Activated naive CD4-positive, alpha-beta T cell treated with anti-CD3 and anti-CD28 coated beads, Interleukin-2, amount 10 ng/mL, durations not matched to agents 7 days and 5 days (primary cell): ENCODE measurements at regions not wholly inside any gene's neighbourhood (a gene's known extent, or its start where the extent isn't known, plus 50 kb on each side); places are given as distances from the start of the nearest gene placed in this dataset.
"Not testable (repeated sequence)": the region's sequence is repeated elsewhere in the genome, so short reads cannot be mapped to it uniquely, and the experiment has no call there.

ENCODE experiments used
- CTCF ChIA-PET: fragments of 350-600 bp; sonication (Branson Sonifier 250); formaldehyde crosslinking; loops from one replicate; lab custom pipeline; 2021; ENCODE audit warnings: antibody characterized with exemption; lab: Charles Lee
- DNase-seq: peaks from one replicate; pipeline ENCODE4 v3.0.0-alpha.2; 2020
- H3K27ac Mint-ChIP-seq: one replicate; pipeline ENCODE4 v1.8.0; 2021; ENCODE audit warnings: mild to moderate bottlenecking, moderate library complexity, mixed read lengths
- H3K27me3 Mint-ChIP-seq: one replicate; pipeline ENCODE4 v1.8.0; 2021; ENCODE audit warnings: mild to moderate bottlenecking, mixed read lengths
- H3K36me3 Mint-ChIP-seq: one replicate; pipeline ENCODE4 v1.8.0; 2021; ENCODE audit warnings: mixed read lengths
- H3K4me1 Mint-ChIP-seq: one replicate; pipeline ENCODE4 v1.8.0; 2021; ENCODE audit warnings: mixed read lengths
- H3K4me3 Mint-ChIP-seq: one replicate; pipeline ENCODE4 v1.8.0; 2021; ENCODE audit warnings: mild to moderate bottlenecking, moderate library complexity, mixed read lengths
- H3K9me3 Mint-ChIP-seq: one replicate; pipeline ENCODE4 v1.8.0; 2021; ENCODE audit warnings: mixed read lengths

DNA sequence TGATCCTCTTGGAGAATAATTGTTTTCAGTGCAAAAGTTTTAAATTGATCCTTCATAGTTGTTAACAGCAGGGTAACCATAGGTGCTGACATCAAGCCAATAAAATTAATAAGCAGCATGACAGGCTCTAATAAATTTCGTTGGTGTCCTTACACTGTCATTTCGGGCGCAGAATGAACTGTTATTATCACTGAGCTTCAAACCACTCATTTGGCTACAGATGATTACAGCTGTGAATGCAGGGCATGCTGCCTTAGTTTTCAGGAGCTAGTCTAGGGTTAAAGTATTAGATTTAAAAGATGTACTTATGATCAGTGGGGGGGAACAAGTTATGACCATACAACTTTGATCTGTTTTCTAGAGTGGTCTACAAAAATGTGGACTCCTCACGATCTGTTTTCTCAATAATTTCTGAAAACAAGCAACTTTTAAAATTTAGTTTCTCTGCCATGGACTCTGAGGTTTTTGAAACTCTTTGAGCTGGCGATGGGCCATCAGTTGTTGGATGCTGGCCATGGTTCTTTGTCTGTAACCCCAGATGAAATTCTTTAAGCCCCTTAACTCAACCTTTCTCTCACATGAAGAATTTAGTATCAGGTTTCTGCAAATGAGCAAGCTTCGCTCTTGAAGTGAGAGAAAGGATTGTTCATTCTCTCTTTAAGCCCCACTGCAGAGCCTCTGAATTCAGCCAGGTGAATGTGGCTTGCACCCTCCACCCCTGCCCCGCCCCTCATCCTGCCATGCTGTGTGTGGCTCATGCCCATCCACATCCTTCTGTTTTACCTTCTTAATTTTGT lies 99.1 kb upstream of the MTHFD1L start:
- H3K36me3 Mint-ChIP-seq, result no peaks in the 10 kb centered on the region
- no peaks in the 10 kb centered on the region for H3K27me3 Mint-ChIP-seq
- CTCF ChIA-PET, result no interaction called here
- no peak for DNase-seq
- no peaks in the 10 kb centered on the region for H3K4me1 Mint-ChIP-seq
- H3K4me3 Mint-ChIP-seq, result no peak overlapping the region
- no peak overlapping the region for H3K27ac Mint-ChIP-seq
- H3K9me3 Mint-ChIP-seq, result no peaks in the 10 kb centered on the region

DNA sequence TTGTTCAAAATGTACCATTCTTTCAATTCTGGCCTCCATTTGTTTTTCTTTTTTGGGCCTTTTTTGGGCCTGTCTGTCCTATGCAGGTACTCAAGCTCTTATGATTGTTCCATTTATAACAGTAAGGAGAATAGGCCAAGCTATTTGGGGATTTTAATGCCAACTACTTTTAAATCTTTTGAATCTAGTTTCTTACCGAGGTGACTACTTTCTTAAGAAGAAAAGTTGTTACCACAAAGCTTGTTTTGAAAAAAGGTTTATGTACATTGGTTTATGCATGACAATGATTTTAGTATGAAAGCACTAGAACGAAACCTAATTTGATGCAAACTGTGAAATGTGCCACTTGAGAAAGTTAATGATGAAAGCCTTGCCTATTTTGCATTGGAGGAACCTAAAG lies 98.3 kb upstream of the MTHFD1L start:
- DNase-seq, result no peak
- Mint-ChIP-seq H3K27ac (no peak overlapping the region), H3K4me1 (no peaks in the 10 kb centered on the region), H3K4me3 (no peak overlapping the region), H3K36me3 (no peaks in the 10 kb centered on the region), H3K27me3 (no peaks in the 10 kb centered on the region), H3K9me3 (no peaks in the 10 kb centered on the region)
- CTCF ChIA-PET, result no interaction called here

DNA sequence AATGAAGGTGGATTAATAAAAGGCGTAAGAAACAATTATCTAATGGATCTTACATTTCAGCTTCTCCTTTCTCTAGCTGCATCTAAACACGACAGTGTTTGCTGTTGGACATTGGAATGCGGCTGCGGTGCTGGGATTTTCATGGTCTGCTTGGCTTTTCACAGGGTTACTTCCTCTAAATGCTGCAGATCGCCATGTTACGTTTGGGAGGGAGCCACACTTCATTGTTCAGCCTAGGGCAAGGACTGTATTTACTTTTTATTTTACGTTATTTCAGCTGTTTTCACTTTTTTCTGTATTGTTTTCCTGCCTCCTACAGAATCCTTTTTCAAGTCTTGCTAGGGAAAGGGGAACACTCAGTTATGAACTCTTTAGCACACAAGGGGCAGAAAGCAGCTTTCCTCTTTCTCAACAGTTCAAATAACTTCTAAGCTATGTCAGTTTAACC lies 97.9 kb upstream of the MTHFD1L start:
- Mint-ChIP-seq H3K4me3 (no peak overlapping the region), H3K27ac (no peak overlapping the region), H3K9me3 (no peaks in the 10 kb centered on the region), H3K36me3 (no peaks in the 10 kb centered on the region), H3K27me3 (no peaks in the 10 kb centered on the region), H3K4me1 (no peaks in the 10 kb centered on the region)
- CTCF ChIA-PET, result no interaction called here
- no peak for DNase-seq

DNA sequence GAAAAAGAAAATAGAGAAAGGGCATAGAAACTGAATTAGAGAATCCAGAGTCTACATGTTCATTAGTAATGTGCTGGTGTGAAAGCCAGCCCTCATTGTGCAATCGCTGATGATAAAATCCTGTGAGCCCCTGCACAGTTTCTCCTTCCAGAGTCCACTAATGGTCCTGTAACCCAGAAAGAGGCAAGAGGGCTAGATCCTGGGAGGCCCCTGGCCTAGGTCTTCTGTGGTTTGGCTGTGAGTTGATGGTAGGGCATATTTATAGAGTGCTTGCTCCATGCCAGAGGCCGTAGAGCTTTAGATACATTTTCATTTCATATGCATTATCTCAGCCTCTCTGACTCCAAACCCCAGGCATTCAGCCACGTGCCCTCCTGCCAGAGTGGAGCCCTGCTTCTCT lies 94.9 kb upstream of the MTHFD1L start:
- Mint-ChIP-seq H3K4me1 (no peaks in the 10 kb centered on the region), H3K36me3 (no peaks in the 10 kb centered on the region), H3K9me3 (peaks cover 5% of the 10 kb centered on the region), H3K4me3 (no peak overlapping the region), H3K27ac (no peak overlapping the region), H3K27me3 (no peaks in the 10 kb centered on the region)
- no peak for DNase-seq
- CTCF ChIA-PET, result no interaction called here

DNA sequence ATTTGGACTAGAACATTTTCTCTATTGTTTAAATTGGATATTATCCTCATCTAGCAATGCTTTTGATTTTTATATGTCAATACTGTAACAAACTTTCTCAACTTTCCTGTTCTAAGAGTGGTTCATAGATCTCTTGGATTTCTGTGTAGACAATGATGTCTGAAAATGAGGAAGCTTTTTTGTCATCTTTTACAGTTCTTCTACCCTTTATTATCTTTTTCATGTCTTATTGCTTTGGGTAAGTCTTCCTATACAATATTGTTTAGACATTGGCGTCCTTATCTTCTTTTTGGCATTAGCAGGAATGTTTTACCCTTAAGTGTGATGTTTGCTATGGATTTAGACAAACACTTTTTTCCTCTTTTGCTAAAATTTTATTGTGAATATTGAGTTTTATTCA lies 91.5 kb upstream of the MTHFD1L start:
- no peak overlapping the region for H3K4me3 Mint-ChIP-seq
- CTCF ChIA-PET, result no interaction called here

DNA sequence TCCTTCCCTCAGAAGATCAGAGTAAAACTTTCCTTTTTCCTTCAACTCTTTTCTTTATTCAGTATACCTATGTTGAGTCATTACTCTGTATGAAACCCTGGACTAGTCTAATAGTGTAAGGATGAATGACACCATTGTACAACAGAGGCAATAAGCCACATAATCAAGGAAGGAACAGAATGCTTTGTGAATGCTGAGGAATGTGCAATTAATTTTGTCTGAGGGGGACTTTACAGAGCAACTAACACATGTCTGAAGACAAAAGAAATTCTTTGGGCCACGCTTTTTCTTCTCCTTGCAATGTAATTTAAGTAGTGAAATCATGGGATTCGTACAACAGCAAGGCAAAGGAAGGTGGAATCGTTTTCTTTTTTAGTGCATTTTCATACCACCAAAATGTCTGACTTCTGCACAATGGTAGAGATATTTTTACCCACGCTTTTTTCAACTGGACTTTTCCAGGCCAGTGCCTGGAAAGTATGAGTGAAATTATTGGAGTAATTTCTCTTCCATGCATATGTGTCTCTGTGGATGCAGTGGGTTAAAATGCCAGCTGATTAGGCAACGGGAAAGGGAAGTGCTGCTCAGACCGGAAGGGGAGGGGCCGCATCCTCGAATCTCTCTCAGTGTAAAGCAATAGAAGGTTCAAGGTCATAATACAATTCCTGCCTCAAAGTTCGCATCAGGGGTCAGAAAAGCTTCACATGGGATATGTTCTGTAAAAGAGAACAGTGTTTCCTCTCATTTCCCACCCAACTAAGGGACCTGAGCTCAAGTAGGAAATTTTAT lies 89.9 kb upstream of the MTHFD1L start:
- H3K36me3 Mint-ChIP-seq, result no peaks in the 10 kb centered on the region
- no peak for DNase-seq
- no peak overlapping the region for H3K4me3 Mint-ChIP-seq
- no peak overlapping the region for H3K27ac Mint-ChIP-seq
- H3K9me3 Mint-ChIP-seq, result peaks cover 14% of the 10 kb centered on the region
- CTCF ChIA-PET, result no interaction called here
- H3K4me1 Mint-ChIP-seq, result no peaks in the 10 kb centered on the region
- no peaks in the 10 kb centered on the region for H3K27me3 Mint-ChIP-seq

More for the DNA sequence above, 91.5 kb upstream of the MTHFD1L start:
- Mint-ChIP-seq H3K27me3 (no peaks in the 10 kb centered on the region), H3K36me3 (no peaks in the 10 kb centered on the region), H3K4me1 (no peaks in the 10 kb centered on the region), H3K9me3 (peaks cover 14% of the 10 kb centered on the region), H3K27ac (no peak overlapping the region)
- no peak for DNase-seq

DNA sequence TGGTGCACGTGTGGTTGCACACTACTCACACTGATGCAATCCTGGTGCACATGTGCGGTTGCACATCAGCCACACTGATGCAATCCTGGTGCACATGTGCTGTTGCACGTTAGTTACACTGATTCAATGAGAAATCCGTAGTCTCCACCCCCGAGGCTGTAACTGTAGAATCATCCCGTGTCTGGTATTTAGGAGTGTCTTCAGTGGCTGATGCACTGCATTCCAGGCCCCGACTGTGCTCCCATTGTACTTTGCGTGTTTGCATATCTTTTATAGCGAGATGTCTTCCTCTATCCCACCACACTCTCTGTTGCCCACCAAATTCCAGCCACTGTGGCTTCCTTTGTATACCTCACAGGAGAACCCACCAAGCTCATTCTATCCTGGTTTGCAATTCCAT lies 87.8 kb upstream of the MTHFD1L start:
- H3K4me1 Mint-ChIP-seq, result no peaks in the 10 kb centered on the region
- no peaks in the 10 kb centered on the region for H3K36me3 Mint-ChIP-seq
- CTCF ChIA-PET, result no interaction called here
- no peak for DNase-seq
- no peak overlapping the region for H3K4me3 Mint-ChIP-seq
- H3K9me3 Mint-ChIP-seq, result peaks cover 14% of the 10 kb centered on the region
- no peaks in the 10 kb centered on the region for H3K27me3 Mint-ChIP-seq
- H3K27ac Mint-ChIP-seq, result no peak overlapping the region

DNA sequence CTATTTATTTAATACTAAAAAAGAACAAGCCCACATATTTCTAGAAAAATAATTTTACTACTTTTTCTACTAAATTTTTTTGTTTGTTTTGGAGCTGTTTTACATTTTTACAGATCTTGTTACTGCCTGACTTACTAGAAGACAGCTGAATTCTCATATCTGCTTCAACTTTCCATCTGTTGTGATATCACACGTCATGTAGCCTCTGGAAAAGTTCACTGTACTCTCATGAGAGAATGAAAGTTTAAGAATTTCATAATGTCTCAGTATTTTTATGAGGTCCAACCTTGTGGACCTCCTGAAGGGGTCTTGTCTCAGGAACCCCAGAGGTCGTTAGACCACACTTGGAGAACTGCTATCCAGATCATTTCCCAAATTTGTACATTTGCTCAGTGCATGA lies 81.7 kb upstream of the MTHFD1L start:
- Mint-ChIP-seq H3K4me1 (no peaks in the 10 kb centered on the region), H3K36me3 (no peaks in the 10 kb centered on the region), H3K27me3 (peaks cover 4% of the 10 kb centered on the region), H3K9me3 (no peaks in the 10 kb centered on the region), H3K27ac (no peak overlapping the region), H3K4me3 (no peak overlapping the region)
- CTCF ChIA-PET, result interaction anchor here (0.6 kb wide), 1 partner anchor 131 kb away, joined by 3 read pairs; no protein-coding TSS in a partner anchor
- no peak for DNase-seq

DNA sequence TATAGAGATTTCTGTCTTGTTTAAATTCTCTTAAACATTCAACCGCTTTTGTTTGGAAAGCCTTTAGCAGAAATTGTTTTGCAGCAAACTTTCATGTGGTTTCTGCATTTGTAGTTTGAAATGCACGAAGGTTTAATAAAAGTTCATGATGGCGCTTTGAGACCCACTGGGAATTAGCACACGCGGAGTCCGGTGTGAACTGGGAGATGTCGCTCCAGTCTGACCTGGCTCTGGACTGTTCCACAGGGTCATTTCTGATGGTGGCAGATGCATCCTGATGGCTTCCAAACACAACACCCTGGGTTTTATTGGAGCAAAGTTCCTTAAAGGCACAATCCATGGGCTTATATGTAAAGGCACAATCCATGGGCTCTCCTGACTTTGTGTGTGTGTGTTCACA lies 78.1 kb upstream of the MTHFD1L start:
- CTCF ChIA-PET, result no interaction called here
- Mint-ChIP-seq H3K9me3 (no peaks in the 10 kb centered on the region), H3K27me3 (peaks cover 4% of the 10 kb centered on the region), H3K36me3 (no peaks in the 10 kb centered on the region), H3K4me3 (no peak overlapping the region), H3K4me1 (no peaks in the 10 kb centered on the region), H3K27ac (no peak overlapping the region)
- DNase-seq, result no peak

DNA sequence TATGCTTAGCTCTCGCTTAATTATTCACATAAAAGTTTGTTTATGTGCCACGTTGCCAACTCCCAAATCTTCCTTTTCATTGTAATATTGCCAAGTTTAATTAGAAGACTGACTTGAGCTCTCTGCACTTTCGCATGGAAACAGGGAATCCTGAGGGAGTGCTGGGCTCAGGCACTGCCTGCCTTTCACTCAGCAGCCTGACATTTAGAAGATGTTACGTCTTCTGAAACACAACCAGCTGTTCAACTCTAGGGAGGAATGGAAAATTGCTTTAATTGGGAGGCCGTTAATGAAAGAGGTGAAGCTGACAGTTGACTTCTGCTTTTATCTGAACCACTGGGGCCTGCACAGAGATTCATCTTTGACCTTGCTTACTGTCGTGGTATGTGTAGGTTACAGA lies 77.4 kb upstream of the MTHFD1L start:
- H3K36me3 Mint-ChIP-seq, result no peaks in the 10 kb centered on the region
- CTCF ChIA-PET, result no interaction called here
- no peak for DNase-seq
- no peak overlapping the region for H3K27ac Mint-ChIP-seq
- no peaks in the 10 kb centered on the region for H3K9me3 Mint-ChIP-seq
- H3K4me3 Mint-ChIP-seq, result no peak overlapping the region
- no peaks in the 10 kb centered on the region for H3K4me1 Mint-ChIP-seq
- peaks cover 4% of the 10 kb centered on the region for H3K27me3 Mint-ChIP-seq

DNA sequence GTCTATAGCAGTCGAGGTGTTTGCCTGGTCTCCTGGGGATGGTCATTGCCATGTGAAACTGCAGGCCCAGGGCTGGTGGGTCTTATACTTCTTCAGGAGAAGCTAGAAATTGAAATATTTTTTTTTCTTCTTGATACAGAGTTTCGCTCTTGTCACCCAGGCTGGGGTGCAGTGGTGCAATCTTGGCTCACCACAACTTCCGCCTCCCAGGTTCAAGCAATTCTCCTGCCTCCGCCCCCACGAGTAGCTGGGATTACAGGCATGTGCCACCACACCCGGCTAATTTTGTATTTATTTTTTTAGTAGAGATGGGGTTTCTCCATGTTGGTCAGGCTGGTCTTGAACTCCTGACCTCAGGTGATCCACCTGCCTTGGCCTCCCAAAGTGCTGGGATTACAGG lies 75.6 kb upstream of the MTHFD1L start:
- H3K27me3 Mint-ChIP-seq, H3K27ac Mint-ChIP-seq, H3K4me1 Mint-ChIP-seq, CTCF ChIA-PET, H3K36me3 Mint-ChIP-seq, H3K9me3 Mint-ChIP-seq, DNase-seq, H3K4me3 Mint-ChIP-seq: not testable (repeated sequence)

DNA sequence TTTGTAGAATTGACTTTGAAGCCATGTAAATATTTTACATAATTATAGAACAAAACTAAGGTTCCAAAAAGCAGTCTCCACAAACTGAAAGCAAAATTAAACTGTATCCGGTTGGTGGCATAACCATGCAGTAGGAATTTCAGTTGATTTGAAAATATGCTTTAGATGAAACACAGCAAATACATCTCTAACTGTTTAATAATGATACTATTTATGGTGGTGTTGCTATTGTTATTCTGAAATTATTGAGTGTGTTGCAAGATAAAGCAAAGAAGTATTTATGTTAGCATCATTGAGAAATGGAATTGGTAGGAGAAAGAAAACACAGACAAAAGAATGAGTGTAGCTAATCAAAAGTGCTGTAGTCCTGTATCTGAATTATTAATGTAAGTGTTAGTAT lies 73.8 kb upstream of the MTHFD1L start:
- CTCF ChIA-PET, result no interaction called here

DNA sequence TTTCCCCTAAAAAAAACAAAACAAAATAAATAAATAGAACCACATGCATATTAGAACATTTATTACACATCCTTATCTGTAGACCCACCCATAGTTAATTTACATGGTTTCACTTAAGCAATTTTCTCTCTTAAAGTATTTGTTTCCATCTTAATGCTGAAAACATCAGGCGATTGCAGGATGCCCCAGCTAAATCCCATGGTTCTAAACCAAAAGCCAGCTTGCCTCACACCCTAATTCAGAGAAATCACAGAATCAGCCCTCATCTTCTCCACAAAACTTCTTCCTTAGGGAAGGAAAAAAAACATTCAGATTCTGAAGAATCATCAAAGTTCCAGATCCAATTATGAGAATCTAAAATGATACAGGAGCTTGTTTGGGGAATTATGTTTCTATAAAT lies 67.6 kb upstream of the MTHFD1L start:
- Mint-ChIP-seq H3K4me1 (no peaks in the 10 kb centered on the region), H3K36me3 (no peaks in the 10 kb centered on the region), H3K27ac (no peak overlapping the region), H3K9me3 (no peaks in the 10 kb centered on the region), H3K4me3 (no peak overlapping the region), H3K27me3 (peaks cover 8% of the 10 kb centered on the region)
- no peak for DNase-seq
- CTCF ChIA-PET, result interaction anchor here (1.7 kb wide), 1 partner anchor 17 kb away, joined by 5 read pairs; no protein-coding TSS in a partner anchor

More for the DNA sequence above, 73.8 kb upstream of the MTHFD1L start:
- Mint-ChIP-seq H3K27ac (no peak overlapping the region), H3K4me1 (no peaks in the 10 kb centered on the region), H3K27me3 (peaks cover under 1% of the 10 kb centered on the region), H3K9me3 (no peaks in the 10 kb centered on the region), H3K36me3 (no peaks in the 10 kb centered on the region), H3K4me3 (no peak overlapping the region)
- no peak for DNase-seq

DNA sequence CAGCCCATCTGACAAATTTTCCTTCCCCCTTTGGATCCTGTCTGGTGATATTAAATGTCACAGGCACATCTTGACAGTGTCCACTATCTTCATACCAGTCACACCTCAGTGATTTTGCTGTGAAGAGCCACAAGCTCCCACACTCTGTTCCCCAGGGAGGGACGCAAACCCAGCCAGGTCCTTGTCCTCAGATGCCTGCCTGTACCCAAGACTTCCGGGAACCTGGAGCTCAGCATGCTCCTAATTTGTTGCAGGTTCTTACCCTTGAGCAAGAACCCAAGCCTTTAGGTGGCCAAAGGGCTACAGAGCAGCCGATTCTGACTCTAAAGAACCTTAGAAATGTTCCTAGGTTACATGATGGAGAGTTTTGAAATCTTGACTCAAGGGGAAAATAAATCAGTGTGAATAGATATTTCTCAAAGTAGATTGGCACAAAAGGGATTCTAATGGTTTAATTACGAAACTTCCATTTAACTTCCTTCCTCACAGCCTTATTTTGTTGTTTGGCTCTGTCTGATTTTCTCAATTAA lies 66.2 kb upstream of the MTHFD1L start:
- H3K27me3 Mint-ChIP-seq, result peaks cover 8% of the 10 kb centered on the region
- no peak overlapping the region for H3K4me3 Mint-ChIP-seq
- H3K36me3 Mint-ChIP-seq, result no peaks in the 10 kb centered on the region
- no peak for DNase-seq
- H3K27ac Mint-ChIP-seq, result no peak overlapping the region
- CTCF ChIA-PET, result no interaction called here
- no peaks in the 10 kb centered on the region for H3K4me1 Mint-ChIP-seq
- no peaks in the 10 kb centered on the region for H3K9me3 Mint-ChIP-seq
